ENCODE measurements at regions not wholly inside any gene's neighbourhood (a gene's known extent, or its start where the extent isn't known, plus 50 kb on each side); places are given as distances from the start of the nearest gene placed in this dataset.
"Not testable (repeated sequence)": the region's sequence is repeated elsewhere in the genome, so short reads cannot be mapped to it uniquely, and the experiment has no call there.

DNA sequence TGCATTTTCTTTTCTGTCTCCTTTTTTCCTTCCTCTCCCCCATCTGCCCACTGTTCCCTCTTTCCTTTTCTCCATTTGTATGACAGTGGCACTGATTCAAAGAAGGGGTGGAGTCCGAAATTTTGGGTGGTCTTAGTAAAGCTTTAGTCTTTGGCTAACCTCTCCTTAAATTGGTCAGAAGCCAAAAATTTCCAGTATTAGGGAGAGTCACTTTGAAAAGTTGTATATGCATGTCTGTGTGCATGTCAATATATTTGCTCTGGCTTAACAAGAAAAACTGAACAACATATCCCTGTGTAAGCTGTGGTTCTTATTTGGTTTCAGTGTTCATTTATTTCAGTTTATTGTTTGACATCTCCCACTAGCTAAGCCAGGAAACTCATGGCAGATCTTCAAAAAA, 314.8 kb upstream of the CXADR start:
- Histone ChIP-seq H3K9me3 (ENCODE audit: low read depth, low read length) (peaks cover 2% of the 10 kb centered on the region), H3K27me3 (ENCODE audit: insufficient read depth, low read length) (no peaks in the 10 kb centered on the region), H3K27ac (ENCODE audit: low read depth, low read length) (no peak overlapping the region), H4K20me1 (ENCODE audit: insufficient read depth, low read length) (no peaks in the 10 kb centered on the region), H3K36me3 (ENCODE audit: insufficient read depth, low read length) (no peaks in the 10 kb centered on the region), H3K4me3 (ENCODE audit: insufficient read depth, low read length) (no peak overlapping the region), H3K4me2 (ENCODE audit: insufficient read depth, low read length) (no peak overlapping the region), H2AFZ (ENCODE audit: low read length) (no peak overlapping the region), H3K79me2 (ENCODE audit: insufficient read depth, low read length) (no peaks in the 10 kb centered on the region), H3K4me1 (ENCODE audit: insufficient read depth, low read length) (no peaks in the 10 kb centered on the region)
- TF ChIP-seq, protein P1, sequence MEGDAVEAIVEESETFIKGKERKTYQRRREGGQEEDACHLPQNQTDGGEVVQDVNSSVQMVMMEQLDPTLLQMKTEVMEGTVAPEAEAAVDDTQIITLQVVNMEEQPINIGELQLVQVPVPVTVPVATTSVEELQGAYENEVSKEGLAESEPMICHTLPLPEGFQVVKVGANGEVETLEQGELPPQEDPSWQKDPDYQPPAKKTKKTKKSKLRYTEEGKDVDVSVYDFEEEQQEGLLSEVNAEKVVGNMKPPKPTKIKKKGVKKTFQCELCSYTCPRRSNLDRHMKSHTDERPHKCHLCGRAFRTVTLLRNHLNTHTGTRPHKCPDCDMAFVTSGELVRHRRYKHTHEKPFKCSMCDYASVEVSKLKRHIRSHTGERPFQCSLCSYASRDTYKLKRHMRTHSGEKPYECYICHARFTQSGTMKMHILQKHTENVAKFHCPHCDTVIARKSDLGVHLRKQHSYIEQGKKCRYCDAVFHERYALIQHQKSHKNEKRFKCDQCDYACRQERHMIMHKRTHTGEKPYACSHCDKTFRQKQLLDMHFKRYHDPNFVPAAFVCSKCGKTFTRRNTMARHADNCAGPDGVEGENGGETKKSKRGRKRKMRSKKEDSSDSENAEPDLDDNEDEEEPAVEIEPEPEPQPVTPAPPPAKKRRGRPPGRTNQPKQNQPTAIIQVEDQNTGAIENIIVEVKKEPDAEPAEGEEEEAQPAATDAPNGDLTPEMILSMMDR (IDR thresholded peaks at IDR 0.05; ENCODE audit: extremely low read depth, low read depth, low read length): no peak
- DNase-seq (ENCODE audit: insufficient read length, low spot score, missing footprints): no peak

DNA sequence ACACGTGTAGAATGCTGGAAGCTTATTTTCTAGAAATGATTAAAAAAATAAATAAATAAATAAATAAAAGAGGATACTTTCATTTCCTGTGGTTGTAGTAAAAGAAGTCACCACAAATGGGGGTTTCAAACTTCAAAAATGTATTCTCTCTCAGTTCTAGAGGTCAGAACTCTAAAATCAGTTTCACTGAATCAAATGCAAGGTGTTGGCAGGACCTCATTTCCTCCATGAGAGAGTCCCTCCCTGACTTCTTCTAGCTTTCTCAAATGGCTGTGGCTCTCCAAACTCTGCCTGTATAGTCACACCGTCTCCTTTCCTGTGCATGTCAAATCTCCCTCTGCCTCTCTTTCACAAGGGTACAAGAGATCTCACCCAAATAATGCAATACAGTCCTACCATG, 312.6 kb upstream of the CXADR start:
- DNase-seq (ENCODE audit: insufficient read length, low spot score, missing footprints): no peak
- no peaks in the 10 kb centered on the region for H3K27me3 ChIP-seq (ENCODE audit: insufficient read depth, low read length)
- H3K9me3 ChIP-seq (ENCODE audit: low read depth, low read length): peaks cover 1% of the 10 kb centered on the region
- H3K4me1 ChIP-seq (ENCODE audit: insufficient read depth, low read length): no peaks in the 10 kb centered on the region
- no peak overlapping the region for H2AFZ ChIP-seq (ENCODE audit: low read length)
- no peaks in the 10 kb centered on the region for H3K79me2 ChIP-seq (ENCODE audit: insufficient read depth, low read length)
- H3K27ac ChIP-seq (ENCODE audit: low read depth, low read length): no peak overlapping the region
- H3K4me2 ChIP-seq (ENCODE audit: insufficient read depth, low read length): no peak overlapping the region
- H3K4me3 ChIP-seq (ENCODE audit: insufficient read depth, low read length): no peak overlapping the region
- no peaks in the 10 kb centered on the region for H3K36me3 ChIP-seq (ENCODE audit: insufficient read depth, low read length)
- no peaks in the 10 kb centered on the region for H4K20me1 ChIP-seq (ENCODE audit: insufficient read depth, low read length)
- TF ChIP-seq, protein P1 (IDR thresholded peaks at IDR 0.05; ENCODE audit: extremely low read depth, low read depth, low read length): no peak

DNA sequence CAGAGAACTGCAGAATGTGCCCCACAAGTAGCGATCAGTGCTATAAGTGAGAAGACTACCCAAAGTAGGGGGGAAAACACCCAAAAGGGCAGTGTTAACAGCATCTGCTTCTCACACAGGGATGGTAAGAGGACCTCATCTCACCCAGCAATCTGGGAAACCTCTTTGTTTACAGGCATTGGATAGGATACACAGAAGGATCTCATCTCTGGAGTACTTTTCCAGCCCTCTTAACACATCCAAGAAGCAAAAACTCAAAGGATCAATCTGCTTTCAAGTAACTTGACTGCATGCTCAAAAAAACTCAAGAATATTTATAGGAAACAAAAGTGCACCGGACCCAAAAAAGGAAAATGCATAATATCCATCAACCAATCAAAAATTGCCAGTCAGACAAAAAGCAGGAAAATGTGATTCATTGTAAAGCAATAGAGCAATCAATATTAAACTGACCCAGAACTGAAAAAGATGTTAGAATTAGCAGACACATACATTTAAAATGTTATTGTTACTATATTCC, 311.0 kb upstream of the CXADR start:
- H3K27ac ChIP-seq (ENCODE audit: low read depth, low read length): no peak overlapping the region
- H4K20me1 ChIP-seq (ENCODE audit: insufficient read depth, low read length): no peaks in the 10 kb centered on the region
- no peaks in the 10 kb centered on the region for H3K36me3 ChIP-seq (ENCODE audit: insufficient read depth, low read length)
- H2AFZ ChIP-seq (ENCODE audit: low read length): no peak overlapping the region
- DNase-seq (ENCODE audit: insufficient read length, low spot score, missing footprints): no peak
- TF ChIP-seq, protein P1 (IDR thresholded peaks at IDR 0.05; ENCODE audit: extremely low read depth, low read depth, low read length): no peak
- no peaks in the 10 kb centered on the region for H3K27me3 ChIP-seq (ENCODE audit: insufficient read depth, low read length)
- no peaks in the 10 kb centered on the region for H3K9me3 ChIP-seq (ENCODE audit: low read depth, low read length)
- H3K79me2 ChIP-seq (ENCODE audit: insufficient read depth, low read length): no peaks in the 10 kb centered on the region
- H3K4me2 ChIP-seq (ENCODE audit: insufficient read depth, low read length): no peak overlapping the region
- no peaks in the 10 kb centered on the region for H3K4me1 ChIP-seq (ENCODE audit: insufficient read depth, low read length)
- no peak overlapping the region for H3K4me3 ChIP-seq (ENCODE audit: insufficient read depth, low read length)

DNA sequence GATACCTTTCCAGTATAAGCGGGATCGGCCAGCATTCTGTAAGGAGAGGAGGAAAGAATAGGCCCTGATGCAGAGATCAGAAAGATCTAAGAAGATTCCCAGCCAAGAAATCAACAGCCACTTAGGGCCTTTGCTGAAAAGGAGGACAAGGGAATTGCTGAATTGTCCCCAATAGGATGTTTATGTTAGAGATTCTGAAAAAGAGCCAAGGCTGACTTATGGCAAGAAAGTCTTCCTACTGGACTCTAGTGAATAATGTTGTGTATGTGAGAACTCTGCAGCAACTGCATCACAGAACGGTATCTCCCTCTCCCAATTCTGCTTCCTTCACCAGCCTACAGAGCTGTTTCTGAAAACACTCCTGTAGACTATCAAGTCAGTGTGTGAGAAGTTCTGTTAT, 298.0 kb upstream of the CXADR start:
- no peak overlapping the region for H3K4me3 ChIP-seq (ENCODE audit: insufficient read depth, low read length)
- no peak for DNase-seq (ENCODE audit: insufficient read length, low spot score, missing footprints)
- H3K79me2 ChIP-seq (ENCODE audit: insufficient read depth, low read length): no peaks in the 10 kb centered on the region
- no peaks in the 10 kb centered on the region for H3K9me3 ChIP-seq (ENCODE audit: low read depth, low read length)
- H2AFZ ChIP-seq (ENCODE audit: low read length): no peak overlapping the region
- no peak overlapping the region for H3K27ac ChIP-seq (ENCODE audit: low read depth, low read length)
- H3K4me2 ChIP-seq (ENCODE audit: insufficient read depth, low read length): no peak overlapping the region
- H3K36me3 ChIP-seq (ENCODE audit: insufficient read depth, low read length): no peaks in the 10 kb centered on the region
- no peaks in the 10 kb centered on the region for H4K20me1 ChIP-seq (ENCODE audit: insufficient read depth, low read length)
- TF ChIP-seq, protein P1 (IDR thresholded peaks at IDR 0.05; ENCODE audit: extremely low read depth, low read depth, low read length): no peak
- no peaks in the 10 kb centered on the region for H3K4me1 ChIP-seq (ENCODE audit: insufficient read depth, low read length)
- H3K27me3 ChIP-seq (ENCODE audit: insufficient read depth, low read length): no peaks in the 10 kb centered on the region

DNA sequence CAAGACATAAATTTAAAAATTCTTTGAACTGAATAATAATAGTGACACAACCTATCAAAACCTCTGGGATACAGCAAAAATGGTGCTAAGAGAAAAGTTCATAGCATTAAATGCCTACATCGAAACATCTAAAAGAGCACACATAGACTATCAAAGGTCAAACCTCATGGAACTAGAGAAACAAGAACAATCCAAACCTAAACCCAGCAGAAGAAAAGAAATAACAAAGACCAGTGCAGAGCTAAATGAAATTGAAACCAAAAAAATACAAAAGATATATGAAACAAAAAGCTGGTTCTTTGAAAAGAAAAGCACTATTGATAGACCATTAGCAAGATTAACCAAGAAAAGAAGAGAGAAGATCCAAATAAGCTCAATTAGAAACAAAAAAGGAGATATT, 293.8 kb upstream of the CXADR start:
- H3K36me3 ChIP-seq (ENCODE audit: insufficient read depth, low read length); H3K4me1 ChIP-seq (ENCODE audit: insufficient read depth, low read length); H3K27ac ChIP-seq (ENCODE audit: low read depth, low read length); DNase-seq (ENCODE audit: insufficient read length, low spot score, missing footprints); H3K4me2 ChIP-seq (ENCODE audit: insufficient read depth, low read length); H3K9me3 ChIP-seq (ENCODE audit: low read depth, low read length); H3K27me3 ChIP-seq (ENCODE audit: insufficient read depth, low read length); H4K20me1 ChIP-seq (ENCODE audit: insufficient read depth, low read length); H3K4me3 ChIP-seq (ENCODE audit: insufficient read depth, low read length); H2AFZ ChIP-seq (ENCODE audit: low read length); H3K79me2 ChIP-seq (ENCODE audit: insufficient read depth, low read length): not testable (repeated sequence)
